ENCODE measurements at regions not wholly inside any gene's neighbourhood (a gene's known extent, or its start where the extent isn't known, plus 50 kb on each side); places are given as distances from the start of the nearest gene placed in this dataset.

GRCh38 chr13:40254394-40254793 lies 412.0 kb downstream of the FOXO1 start:
- TF ChIP-seq CTCF (conservative IDR thresholded peaks at IDR 0.05 in 1 of 2, IDR thresholded peaks at IDR 0.05 in 1 of 2; ENCODE audit: low read depth in 1 of 2, low read length in 2 of 2) (no peak), EZH2 (IDR thresholded peaks at IDR 0.05; ENCODE audit: low read length, missing control alignments) (no peak)

All from fibroblast of lung (primary cell).